ENCODE measurements at regions not wholly inside any gene's neighbourhood (a gene's known extent, or its start where the extent isn't known, plus 50 kb on each side); places are given as distances from the start of the nearest gene placed in this dataset.

DNA sequence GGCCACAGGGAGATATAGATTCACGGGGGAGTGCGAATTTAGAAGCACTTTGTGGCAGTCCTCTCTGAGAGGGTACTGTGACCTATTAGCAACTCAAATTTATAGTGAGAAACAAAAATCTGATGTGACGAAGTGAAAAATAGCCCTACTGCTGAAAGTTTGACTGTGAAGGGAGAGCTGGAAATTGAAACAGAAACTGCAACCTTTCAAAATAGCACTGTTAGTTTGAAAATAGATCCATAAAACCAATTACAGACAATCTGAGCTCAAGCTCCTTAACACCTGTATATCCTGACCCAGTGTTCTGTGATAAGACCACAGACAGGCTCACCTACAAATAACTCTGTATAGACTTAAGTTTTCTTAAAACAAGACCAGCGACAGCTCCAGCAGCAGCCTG is 420.1 kb downstream of the IRX1 start:
- intact Hi-C loops (cut with micrococcal nuclease; ENCODE audit: unreplicated experiment), result no loop called here
- DNase-seq, result no peak
- H3K4me3 Mint-ChIP-seq (ENCODE audit: low read depth, unreplicated experiment), result no peak overlapping the region
- H3K27ac Mint-ChIP-seq (ENCODE audit: unreplicated experiment), result no peak overlapping the region
- no peaks in the 10 kb centered on the region for H3K36me3 Mint-ChIP-seq (ENCODE audit: insufficient read depth, unreplicated experiment)
- H3K9me3 Mint-ChIP-seq (ENCODE audit: low read depth, unreplicated experiment), result peaks cover 2% of the 10 kb centered on the region
- H3K4me1 Mint-ChIP-seq (ENCODE audit: low read depth, unreplicated experiment), result no peaks in the 10 kb centered on the region
- H3K27me3 Mint-ChIP-seq (ENCODE audit: unreplicated experiment), result no peaks in the 10 kb centered on the region
- TF ChIP-seq, protein P1, sequence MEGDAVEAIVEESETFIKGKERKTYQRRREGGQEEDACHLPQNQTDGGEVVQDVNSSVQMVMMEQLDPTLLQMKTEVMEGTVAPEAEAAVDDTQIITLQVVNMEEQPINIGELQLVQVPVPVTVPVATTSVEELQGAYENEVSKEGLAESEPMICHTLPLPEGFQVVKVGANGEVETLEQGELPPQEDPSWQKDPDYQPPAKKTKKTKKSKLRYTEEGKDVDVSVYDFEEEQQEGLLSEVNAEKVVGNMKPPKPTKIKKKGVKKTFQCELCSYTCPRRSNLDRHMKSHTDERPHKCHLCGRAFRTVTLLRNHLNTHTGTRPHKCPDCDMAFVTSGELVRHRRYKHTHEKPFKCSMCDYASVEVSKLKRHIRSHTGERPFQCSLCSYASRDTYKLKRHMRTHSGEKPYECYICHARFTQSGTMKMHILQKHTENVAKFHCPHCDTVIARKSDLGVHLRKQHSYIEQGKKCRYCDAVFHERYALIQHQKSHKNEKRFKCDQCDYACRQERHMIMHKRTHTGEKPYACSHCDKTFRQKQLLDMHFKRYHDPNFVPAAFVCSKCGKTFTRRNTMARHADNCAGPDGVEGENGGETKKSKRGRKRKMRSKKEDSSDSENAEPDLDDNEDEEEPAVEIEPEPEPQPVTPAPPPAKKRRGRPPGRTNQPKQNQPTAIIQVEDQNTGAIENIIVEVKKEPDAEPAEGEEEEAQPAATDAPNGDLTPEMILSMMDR (IDR thresholded peaks at IDR 0.05; ENCODE audit: unreplicated experiment), result no peak
- CTCF ChIA-PET, result no interaction called here
- no TSS peak for BruUV-seq (replicated peaks)

DNA sequence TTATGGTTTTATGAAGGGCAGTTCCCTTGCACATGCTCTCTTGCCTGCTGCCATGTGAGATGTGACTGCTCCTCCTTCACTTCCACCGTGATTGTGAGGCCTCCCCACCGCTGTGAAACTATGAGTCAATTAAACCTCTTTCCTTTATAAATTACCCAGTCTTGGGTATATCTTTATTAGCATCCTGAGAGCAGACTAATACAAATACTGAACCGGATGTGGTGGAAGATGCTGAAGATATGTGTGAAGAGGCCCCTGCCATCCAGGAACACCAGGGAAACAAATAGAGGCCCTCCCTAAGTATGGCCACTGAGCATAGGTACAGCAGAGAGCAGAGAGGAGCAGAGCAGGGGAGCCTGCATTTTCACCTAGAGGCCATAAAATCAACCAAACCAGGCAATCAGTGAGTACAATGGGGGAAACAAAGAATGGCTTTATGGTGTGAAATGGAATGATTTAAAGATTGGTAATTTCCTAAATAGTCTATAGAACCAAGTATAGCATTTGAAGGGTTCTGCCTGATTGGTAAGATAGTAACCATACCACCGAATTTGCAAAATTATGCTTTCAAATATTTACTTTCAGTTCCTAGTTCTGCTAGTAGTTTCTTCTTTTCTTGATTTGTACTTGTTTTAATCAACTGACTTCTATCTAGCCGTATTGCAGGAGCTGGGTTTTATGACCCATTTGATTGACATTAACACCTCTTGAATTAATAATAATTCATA is 421.6 kb downstream of the IRX1 start:
- no peak overlapping the region for H3K4me3 Mint-ChIP-seq (ENCODE audit: low read depth, unreplicated experiment)
- H3K27me3 Mint-ChIP-seq (ENCODE audit: unreplicated experiment), result no peaks in the 10 kb centered on the region
- intact Hi-C loops (cut with micrococcal nuclease; ENCODE audit: unreplicated experiment), result no loop called here
- no TSS peak for BruUV-seq (replicated peaks)
- peaks cover 4% of the 10 kb centered on the region for H3K9me3 Mint-ChIP-seq (ENCODE audit: low read depth, unreplicated experiment)
- CTCF ChIA-PET, result no interaction called here
- DNase-seq, result no peak
- TF ChIP-seq, protein P1 (IDR thresholded peaks at IDR 0.05; ENCODE audit: unreplicated experiment), result no peak
- H3K4me1 Mint-ChIP-seq (ENCODE audit: low read depth, unreplicated experiment), result no peaks in the 10 kb centered on the region
- no peak overlapping the region for H3K27ac Mint-ChIP-seq (ENCODE audit: unreplicated experiment)
- no peaks in the 10 kb centered on the region for H3K36me3 Mint-ChIP-seq (ENCODE audit: insufficient read depth, unreplicated experiment)

DNA sequence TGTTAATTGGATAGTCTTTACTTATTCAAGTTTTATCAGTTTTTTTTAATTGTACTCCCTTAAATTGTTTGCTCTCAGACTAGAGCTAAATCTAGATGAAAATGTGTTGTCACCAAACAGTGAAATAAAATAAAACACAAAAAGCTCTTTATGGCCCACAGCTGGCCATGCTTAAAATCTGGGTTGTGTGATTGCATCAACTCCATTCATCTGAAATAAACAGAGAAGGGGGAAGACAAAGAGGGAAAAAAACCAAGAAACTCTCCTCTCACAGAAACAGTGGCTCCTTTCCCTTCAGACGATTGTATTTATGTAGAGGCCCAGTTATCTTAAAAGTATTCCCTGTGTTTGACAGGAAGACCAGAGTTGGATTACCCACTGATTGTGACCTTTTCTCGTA is 422.4 kb downstream of the IRX1 start:
- intact Hi-C loops (cut with micrococcal nuclease; ENCODE audit: unreplicated experiment), result no loop called here
- CTCF ChIA-PET, result no interaction called here
- Mint-ChIP-seq H3K27ac (ENCODE audit: unreplicated experiment) (no peak overlapping the region), H3K9me3 (ENCODE audit: low read depth, unreplicated experiment) (peaks cover 4% of the 10 kb centered on the region), H3K4me1 (ENCODE audit: low read depth, unreplicated experiment) (no peaks in the 10 kb centered on the region), H3K27me3 (ENCODE audit: unreplicated experiment) (no peaks in the 10 kb centered on the region), H3K4me3 (ENCODE audit: low read depth, unreplicated experiment) (no peak overlapping the region), H3K36me3 (ENCODE audit: insufficient read depth, unreplicated experiment) (no peaks in the 10 kb centered on the region)
- no peak for DNase-seq
- BruUV-seq (replicated peaks), result no TSS peak
- TF ChIP-seq, protein P1 (IDR thresholded peaks at IDR 0.05; ENCODE audit: unreplicated experiment), result no peak

- CTCF ChIA-PET, result interaction anchor here (0.7 kb wide), 1 partner anchor 13 kb away, joined by 3 read pairs; no protein-coding TSS in a partner anchor
- Mint-ChIP-seq H3K27ac (ENCODE audit: unreplicated experiment) (no peak overlapping the region), H3K36me3 (ENCODE audit: insufficient read depth, unreplicated experiment) (no peaks in the 10 kb centered on the region), H3K9me3 (ENCODE audit: low read depth, unreplicated experiment) (peaks cover 4% of the 10 kb centered on the region), H3K4me3 (ENCODE audit: low read depth, unreplicated experiment) (no peak overlapping the region), H3K27me3 (ENCODE audit: unreplicated experiment) (no peaks in the 10 kb centered on the region), H3K4me1 (ENCODE audit: low read depth, unreplicated experiment) (no peaks in the 10 kb centered on the region)
- no TSS peak for BruUV-seq (replicated peaks)
- TF ChIP-seq, protein P1 (IDR thresholded peaks at IDR 0.05; ENCODE audit: unreplicated experiment), result no peak
- DNase-seq, result no peak
- intact Hi-C loops (cut with micrococcal nuclease; ENCODE audit: unreplicated experiment), result no loop called here
These were observed 423.6 kb downstream of the IRX1 start for GRCh38 chr5:4019009-4019769.
